ENCODE measurements at regions not wholly inside any gene's neighbourhood (a gene's known extent, or its start where the extent isn't known, plus 50 kb on each side); places are given as distances from the start of the nearest gene placed in this dataset.

GRCh38 chrX:9329056-9329455, 135.8 kb upstream of the TBL1X start:
- no peaks in the 10 kb centered on the region for H3K27me3 ChIP-seq (ENCODE audit: low read length)

GRCh38 chrX:9330249-9330982, 134.4 kb upstream of the TBL1X start:
- no peaks in the 10 kb centered on the region for H3K9me3 ChIP-seq (ENCODE audit: insufficient read depth, low read length)
- no peaks in the 10 kb centered on the region for H3F3A ChIP-seq (ENCODE audit: insufficient read depth)
- H4K20me1 ChIP-seq (ENCODE audit: low read depth, low read length): no peaks in the 10 kb centered on the region
- H3K9ac ChIP-seq (ENCODE audit: low read length): no peak overlapping the region
- no peak overlapping the region for H3K4me2 ChIP-seq (ENCODE audit: low read depth, low read length, poor library complexity, severe bottlenecking)
- no peaks in the 10 kb centered on the region for H3K9me2 ChIP-seq (replicated peaks; ENCODE audit: insufficient read depth, low read length)
- no peaks in the 10 kb centered on the region for H3K36me3 ChIP-seq (ENCODE audit: low read length)
- no peaks in the 10 kb centered on the region for H3K27me3 ChIP-seq (ENCODE audit: low read length)
- H2AFZ ChIP-seq (ENCODE audit: low read depth, low read length, severe bottlenecking): no peak overlapping the region
- TF ChIP-seq EZH2phosphoT487 (conservative IDR thresholded peaks at IDR 0.05; ENCODE audit: low read length) (no peak), CTCF (IDR thresholded peaks at IDR 0.05; ENCODE audit: insufficient read depth, low read length, poor library complexity, severe bottlenecking) (no peak)
- H3K4me3 ChIP-seq (ENCODE audit: insufficient read depth, low read length, poor library complexity, severe bottlenecking): no peak overlapping the region
- no peak overlapping the region for H3K27ac ChIP-seq (ENCODE audit: low read depth, low read length)
- H3K79me2 ChIP-seq (ENCODE audit: insufficient read depth, low read length): no peaks in the 10 kb centered on the region

More at GRCh38 chrX:9329056-9329455, 135.8 kb upstream of the TBL1X start:
- H3K4me2 ChIP-seq (ENCODE audit: low read depth, low read length, poor library complexity, severe bottlenecking): no peak overlapping the region
- H4K20me1 ChIP-seq (ENCODE audit: low read depth, low read length): no peaks in the 10 kb centered on the region
- H3K36me3 ChIP-seq (ENCODE audit: low read length): no peaks in the 10 kb centered on the region
- no peaks in the 10 kb centered on the region for H3K9me3 ChIP-seq (ENCODE audit: insufficient read depth, low read length)
- H2AFZ ChIP-seq (ENCODE audit: low read depth, low read length, severe bottlenecking): no peak overlapping the region
- no peak overlapping the region for H3K9ac ChIP-seq (ENCODE audit: low read length)
- no peak overlapping the region for H3K27ac ChIP-seq (ENCODE audit: low read depth, low read length)
- no peaks in the 10 kb centered on the region for H3K9me2 ChIP-seq (replicated peaks; ENCODE audit: insufficient read depth, low read length)
- H3K4me3 ChIP-seq (ENCODE audit: insufficient read depth, low read length, poor library complexity, severe bottlenecking): no peak overlapping the region
- no peaks in the 10 kb centered on the region for H3K79me2 ChIP-seq (ENCODE audit: insufficient read depth, low read length)
- H3F3A ChIP-seq (ENCODE audit: insufficient read depth): no peaks in the 10 kb centered on the region
- TF ChIP-seq CTCF (IDR thresholded peaks at IDR 0.05; ENCODE audit: insufficient read depth, low read length, poor library complexity, severe bottlenecking): no peak
- no peak for TF ChIP-seq EZH2phosphoT487 (conservative IDR thresholded peaks at IDR 0.05; ENCODE audit: low read length)

DNA sequence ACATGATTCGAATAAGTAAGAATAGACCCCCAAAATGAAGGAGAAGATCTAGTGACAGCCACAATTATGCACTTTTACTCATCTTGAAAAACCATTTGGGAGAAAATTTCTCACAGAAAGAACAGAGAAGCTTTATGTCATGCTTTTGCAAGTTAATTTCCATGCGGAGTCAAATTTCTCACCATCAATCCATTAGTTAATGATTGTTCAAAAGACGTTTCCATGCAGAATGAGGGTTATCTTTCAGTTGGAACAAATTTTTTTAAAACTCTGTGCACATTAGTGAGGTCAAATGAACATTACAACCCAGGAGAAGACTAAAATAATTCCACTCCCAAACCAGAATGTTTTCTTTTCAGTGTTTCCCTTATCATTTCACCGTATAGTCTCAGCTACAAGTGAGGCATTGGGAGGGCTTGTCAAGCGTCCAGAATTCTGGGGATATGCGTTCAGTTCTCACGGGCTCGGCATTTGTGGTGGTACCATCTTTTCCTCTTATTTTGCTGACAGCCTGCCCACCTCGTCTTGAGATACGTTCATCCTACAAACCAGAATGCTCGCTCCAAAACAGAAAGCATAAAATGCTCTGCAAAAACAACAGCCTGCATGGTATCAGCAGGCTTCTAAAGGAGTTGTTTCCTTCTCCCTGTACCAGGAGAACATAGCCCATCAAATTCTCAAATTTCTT, 130.8 kb upstream of the TBL1X start:
- no peak overlapping the region for H3K9ac ChIP-seq (ENCODE audit: low read length)
- no peak overlapping the region for H3K27ac ChIP-seq (ENCODE audit: low read depth, low read length)
- H3K27me3 ChIP-seq (ENCODE audit: low read length): no peaks in the 10 kb centered on the region
- H3K4me2 ChIP-seq (ENCODE audit: low read depth, low read length, poor library complexity, severe bottlenecking): no peak overlapping the region
- no peaks in the 10 kb centered on the region for H3K79me2 ChIP-seq (ENCODE audit: insufficient read depth, low read length)
- TF ChIP-seq CTCF (IDR thresholded peaks at IDR 0.05; ENCODE audit: insufficient read depth, low read length, poor library complexity, severe bottlenecking): no peak
- TF ChIP-seq EZH2phosphoT487 (conservative IDR thresholded peaks at IDR 0.05; ENCODE audit: low read length): no peak
- H4K20me1 ChIP-seq (ENCODE audit: low read depth, low read length): no peaks in the 10 kb centered on the region
- H3K4me3 ChIP-seq (ENCODE audit: insufficient read depth, low read length, poor library complexity, severe bottlenecking): no peak overlapping the region
- H3K36me3 ChIP-seq (ENCODE audit: low read length): no peaks in the 10 kb centered on the region
- H3F3A ChIP-seq (ENCODE audit: insufficient read depth): no peaks in the 10 kb centered on the region
- no peaks in the 10 kb centered on the region for H3K9me3 ChIP-seq (ENCODE audit: insufficient read depth, low read length)
- no peak overlapping the region for H2AFZ ChIP-seq (ENCODE audit: low read depth, low read length, severe bottlenecking)
- H3K9me2 ChIP-seq (replicated peaks; ENCODE audit: insufficient read depth, low read length): no peaks in the 10 kb centered on the region

Data from SU-DHL-6 (cell line).